Urothelium cell line (cell line): ENCODE measurements at regions not wholly inside any gene's neighbourhood (a gene's known extent, or its start where the extent isn't known, plus 50 kb on each side); places are given as distances from the start of the nearest gene placed in this dataset.

ENCODE experiments used
- DNase-seq: peaks from one replicate; pipeline ENCODE4 v3.0.0; 2011; ENCODE audit warnings: low spot score, mixed read lengths
- FAIRE-seq: peaks from 2 replicates; lab custom pipeline; 2011; peaks lifted over from hg19 to GRCh38; lab: Jason Lieb, UNC

DNA sequence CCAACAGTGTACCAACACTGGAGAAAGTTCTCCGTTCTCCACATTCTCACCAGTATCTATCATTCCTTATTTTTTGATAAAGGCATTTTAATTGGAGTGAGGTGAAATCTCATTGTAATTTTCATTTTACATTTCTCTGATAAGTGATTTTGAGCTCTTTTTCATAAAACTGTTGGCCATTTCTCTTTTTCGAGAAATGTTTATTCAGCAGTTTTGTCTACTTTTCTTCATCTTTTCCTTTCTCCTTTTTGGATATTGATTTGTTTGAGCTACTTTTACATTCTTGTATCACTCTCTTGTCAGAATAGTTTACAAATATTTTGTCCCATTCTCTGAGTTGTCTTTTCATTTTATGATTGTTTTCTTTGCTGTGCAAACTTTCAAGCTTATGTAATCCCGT lies 555.2 kb downstream of the COL12A1 start:
- DNase-seq: no peak
- FAIRE-seq: no peak

DNA sequence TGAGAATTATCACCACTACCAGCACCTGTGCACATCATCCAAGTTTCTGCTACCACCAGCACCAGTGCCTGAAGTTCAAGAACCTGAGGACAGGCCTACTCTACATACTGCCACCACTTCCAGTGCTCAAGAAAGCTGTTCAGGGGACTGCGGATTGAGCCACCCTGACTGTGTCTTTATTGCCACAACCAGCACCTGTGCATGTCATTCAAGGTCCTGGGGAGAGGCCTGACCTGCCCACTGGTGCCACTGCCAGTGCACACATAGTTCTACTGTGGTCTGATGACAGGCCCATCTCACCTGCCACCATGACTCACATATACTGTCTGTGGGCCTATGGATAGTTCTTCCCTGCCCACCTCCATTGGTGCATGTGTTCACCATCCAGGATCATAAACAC lies 559.4 kb downstream of the COL12A1 start:
- no peak for FAIRE-seq
- DNase-seq: no peak

DNA sequence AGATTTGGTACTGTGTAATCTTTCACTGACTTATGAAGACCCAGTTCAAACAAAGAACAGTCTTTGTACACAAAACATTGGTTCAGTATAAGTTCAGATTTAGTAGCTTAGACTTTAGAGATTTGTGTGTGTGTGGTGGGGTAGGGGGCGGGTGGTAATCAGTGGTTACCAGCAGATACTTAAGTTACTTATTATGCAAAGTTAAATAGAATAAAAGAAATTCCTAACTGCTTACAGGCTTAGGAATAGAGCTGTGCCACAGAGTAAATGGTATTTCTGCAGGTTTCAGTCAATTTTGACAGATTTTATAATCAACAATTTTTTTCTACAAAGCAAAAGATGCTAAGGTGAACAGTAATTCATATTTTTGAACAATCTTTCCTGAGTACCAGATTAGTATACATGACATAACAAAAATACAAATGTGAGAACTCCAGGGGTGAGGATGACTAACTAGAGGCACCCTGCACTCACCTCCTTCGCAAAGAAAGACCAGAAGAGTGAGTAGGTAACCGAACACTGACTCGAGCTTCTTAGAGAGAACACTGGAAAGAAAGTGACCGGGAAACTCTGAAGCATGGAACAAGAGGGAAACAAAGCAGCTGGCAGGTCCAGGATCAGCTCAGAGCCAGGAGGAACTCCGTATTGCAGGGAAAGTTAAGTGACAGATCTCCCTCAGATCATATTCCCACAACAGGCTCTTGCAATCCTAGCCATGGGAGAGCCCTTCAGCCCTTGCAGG lies 560.6 kb downstream of the COL12A1 start:
- no peak for FAIRE-seq
- DNase-seq: no peak

DNA sequence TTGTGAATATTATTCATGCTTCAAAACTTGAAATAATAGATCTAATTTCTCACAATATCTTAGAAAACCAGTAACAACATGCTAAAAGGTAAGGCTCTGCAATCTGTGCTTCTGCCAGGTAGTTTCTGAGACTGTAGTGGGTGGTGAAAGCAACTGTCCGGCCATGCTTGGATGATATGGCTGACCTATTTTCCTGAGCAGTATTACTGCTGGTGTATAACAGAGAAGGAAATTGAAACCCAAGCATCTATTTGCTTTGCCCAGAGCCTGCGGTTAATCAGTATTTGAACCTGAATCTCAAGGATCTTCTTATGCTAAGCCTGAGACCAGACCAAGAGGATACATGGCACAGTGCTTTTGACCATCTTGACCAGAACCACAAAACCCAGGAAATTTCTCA lies 563.8 kb downstream of the COL12A1 start:
- FAIRE-seq: no peak
- no peak for DNase-seq

DNA sequence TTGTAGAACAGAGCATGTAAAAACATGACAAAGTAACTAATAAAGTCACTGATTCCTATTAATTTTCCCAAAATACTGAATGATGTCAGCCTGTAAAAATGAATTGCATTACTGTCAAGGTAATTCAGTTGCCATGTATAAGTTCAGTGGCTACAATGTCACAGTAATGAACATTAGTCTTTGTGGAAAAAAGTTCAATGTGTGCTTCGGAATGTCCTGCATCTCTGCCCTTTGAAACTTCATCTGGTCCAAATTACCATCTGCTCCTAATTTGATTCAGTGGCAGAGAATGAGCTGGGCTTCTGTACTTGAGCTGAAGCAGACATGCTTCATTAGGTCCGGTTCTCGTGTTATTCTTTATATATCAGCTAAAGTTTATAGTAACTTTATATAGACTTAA lies 567.4 kb downstream of the COL12A1 start:
- FAIRE-seq (no peak), DNase-seq (no peak)

DNA sequence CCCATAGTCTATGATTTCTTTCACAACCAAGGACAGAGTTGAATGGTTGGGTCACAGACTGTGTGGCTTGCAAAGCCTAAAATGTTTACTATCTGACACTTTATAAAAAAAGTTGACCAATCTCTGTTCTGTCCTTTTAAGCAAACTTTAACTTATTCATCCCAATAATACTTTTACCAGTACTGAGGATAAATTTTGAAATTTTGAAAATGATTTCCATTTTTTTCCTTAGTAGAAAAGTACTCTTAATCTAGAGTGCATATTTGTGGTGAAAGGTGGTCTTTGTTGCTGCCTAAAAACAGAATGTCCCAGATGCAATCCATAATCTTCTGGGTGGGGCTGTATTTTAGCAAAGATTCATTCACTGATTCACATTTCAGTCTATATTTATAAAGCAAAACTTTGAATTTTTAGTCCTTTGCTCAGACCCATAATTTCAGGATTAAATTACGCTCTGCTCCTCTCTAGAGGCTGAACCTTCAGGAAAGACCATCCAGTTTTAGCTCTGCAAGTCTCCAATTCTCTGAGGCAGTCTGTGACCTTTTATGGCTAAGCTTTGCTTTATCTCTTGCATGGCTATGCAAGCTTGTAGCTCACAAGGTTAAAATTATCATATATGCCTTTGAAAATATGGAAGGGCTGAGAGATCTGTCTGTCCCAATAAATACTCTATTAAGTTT lies 573.5 kb downstream of the COL12A1 start:
- FAIRE-seq: no peak
- no peak for DNase-seq

DNA sequence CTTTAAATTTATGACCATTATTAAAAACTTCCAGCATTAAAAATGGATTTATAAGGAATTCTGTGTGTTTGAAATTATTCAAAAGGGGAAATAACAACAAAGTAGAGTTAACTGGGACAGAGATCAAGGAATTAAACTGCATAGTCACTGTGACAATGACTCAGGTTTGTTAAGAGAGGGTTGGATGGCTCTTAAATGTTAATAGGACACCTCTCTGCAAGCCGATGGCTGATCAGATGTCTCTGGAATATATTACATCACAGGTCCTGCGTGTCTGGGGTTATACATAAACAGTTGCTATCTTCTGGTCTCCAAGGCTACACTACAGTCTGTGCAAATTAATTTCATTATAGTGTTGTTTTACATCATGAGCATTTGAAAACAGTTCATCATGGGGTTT lies 574.3 kb downstream of the COL12A1 start:
- FAIRE-seq: no peak
- no peak for DNase-seq

DNA sequence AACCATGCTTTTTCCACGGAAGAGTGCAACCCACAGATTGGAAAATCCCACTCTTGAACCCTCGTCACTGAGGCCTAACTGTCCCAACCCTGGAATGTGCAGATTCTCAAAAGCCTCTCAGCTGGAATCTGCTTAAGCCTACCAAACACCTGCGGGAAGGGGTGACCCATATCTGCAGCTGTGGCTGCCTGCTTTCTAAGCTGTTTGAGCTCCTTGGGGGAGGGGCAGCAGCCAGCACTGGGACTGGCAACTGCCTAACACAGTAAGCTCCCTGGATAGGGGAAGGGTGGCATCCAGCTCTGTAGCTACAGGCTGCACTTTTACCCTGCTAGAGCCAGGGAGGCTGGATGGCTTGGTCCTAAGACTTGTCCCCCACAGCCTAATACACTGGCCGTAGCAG lies 579.6 kb downstream of the COL12A1 start:
- DNase-seq (no peak), FAIRE-seq (no peak)

DNA sequence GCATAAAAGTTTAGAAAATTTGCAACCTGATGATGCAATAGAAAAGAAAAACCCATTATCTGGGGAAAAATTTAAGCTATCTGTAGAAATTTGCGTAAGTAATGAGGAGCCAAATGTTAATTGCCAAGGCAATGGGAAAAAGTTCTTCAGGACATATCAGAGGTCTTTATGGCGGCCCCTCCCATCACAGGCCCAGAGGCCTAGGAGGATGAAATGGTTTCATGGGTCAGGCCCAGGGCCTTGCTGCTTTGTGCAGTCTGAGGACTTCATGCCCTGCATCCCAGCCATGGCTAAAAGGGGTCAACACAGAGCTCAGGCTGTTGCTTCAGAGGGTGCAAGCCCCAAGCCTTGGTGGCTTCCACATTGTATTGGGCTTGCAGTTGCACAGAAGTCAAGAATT lies 582.8 kb downstream of the COL12A1 start:
- FAIRE-seq (no peak), DNase-seq (no peak)

DNA sequence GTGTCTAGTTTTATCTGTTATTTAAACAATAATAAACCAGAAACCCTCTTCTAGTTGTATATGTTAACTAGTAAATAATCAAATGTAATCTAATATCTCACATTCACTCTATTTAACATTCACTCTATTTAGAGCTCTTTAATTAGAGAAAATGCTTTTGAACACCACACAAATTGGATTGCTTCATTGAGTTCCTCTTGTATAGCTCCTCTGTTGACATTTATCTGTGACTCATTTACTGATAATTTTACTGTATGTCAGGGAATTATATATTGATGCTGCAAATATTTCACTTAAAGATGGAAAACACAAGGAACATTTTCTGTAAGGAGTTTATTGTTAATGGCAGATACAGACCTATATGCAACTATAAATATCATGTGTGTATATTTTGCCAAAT lies 594.6 kb downstream of the COL12A1 start:
- no peak for DNase-seq
- FAIRE-seq: no peak

DNA sequence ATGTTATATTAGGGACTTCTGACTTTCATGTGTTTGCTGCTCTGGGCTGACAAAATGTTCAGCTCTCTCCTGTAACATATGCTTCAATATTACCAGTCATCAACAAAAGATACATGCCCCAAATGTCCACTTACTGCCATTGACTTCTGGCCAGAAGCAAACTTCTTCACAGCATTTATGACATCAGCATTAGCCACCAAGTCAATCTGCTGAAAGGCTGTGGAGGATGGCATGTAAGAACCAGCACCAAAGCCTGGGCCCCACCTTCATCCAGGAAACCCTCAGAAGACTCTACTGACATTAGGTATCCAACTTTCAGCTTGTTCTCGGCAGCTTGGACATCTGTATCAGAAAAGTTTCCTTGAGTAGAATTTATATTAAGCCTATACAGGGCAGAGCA lies 595.5 kb downstream of the COL12A1 start:
- DNase-seq (no peak), FAIRE-seq (no peak)

DNA sequence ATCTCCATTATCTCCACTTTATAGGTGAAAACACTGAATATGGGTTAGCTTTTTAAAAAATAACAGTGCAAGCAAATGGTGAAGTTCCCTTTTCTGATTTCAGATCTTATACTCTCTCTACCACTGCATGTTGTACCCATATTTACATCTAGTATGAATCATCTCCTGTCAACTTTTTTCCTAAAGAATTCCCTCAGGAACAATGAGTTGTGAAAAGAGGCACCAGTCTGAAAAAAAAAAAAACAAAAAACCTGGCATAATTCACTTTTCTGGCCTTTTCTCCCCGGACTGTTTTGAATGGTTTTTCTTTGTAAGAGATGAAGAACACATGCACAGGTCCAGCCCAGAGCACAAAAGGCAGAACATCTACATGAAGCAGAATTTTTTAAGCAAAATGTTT lies 596.0 kb downstream of the COL12A1 start:
- FAIRE-seq (no peak), DNase-seq (no peak)

DNA sequence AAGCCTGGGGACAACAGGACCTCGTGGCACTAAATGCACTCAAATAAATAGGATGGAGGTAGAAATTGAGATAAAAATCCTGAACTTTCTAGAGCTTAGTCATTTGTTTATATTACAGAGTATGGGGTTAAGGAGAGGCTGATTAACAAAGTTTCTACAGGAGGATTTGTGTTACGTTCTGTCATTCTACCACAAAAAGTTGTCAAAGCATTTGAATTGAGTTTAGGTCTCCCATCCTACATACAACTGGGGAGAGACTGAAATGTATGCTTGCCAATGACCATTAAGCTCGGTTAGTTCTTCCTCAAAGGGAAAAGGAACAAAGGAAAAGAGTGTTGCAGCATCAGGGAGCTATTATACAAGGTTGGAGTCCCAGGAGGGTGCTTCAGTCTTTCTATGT lies 597.9 kb downstream of the COL12A1 start:
- no peak for DNase-seq
- FAIRE-seq: no peak

DNA sequence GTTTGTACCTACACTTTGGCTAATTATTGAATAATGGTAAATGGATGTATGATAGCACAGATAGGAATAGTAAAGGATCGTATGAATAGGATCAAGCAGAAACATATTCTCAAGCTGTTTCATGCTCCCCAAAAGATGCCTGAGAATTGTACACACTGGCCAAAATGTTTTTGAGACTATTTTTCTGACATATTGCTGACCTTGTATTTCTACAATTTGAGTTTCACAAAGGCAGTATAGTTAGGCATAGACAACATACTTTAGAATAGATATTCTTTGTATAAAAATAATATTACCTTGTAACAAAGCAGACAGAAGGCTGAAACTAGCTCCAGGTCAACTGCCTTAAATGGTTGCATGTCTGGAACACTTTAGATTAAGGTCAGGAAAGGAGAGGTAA lies 598.4 kb downstream of the COL12A1 start:
- DNase-seq (no peak), FAIRE-seq (no peak)

DNA sequence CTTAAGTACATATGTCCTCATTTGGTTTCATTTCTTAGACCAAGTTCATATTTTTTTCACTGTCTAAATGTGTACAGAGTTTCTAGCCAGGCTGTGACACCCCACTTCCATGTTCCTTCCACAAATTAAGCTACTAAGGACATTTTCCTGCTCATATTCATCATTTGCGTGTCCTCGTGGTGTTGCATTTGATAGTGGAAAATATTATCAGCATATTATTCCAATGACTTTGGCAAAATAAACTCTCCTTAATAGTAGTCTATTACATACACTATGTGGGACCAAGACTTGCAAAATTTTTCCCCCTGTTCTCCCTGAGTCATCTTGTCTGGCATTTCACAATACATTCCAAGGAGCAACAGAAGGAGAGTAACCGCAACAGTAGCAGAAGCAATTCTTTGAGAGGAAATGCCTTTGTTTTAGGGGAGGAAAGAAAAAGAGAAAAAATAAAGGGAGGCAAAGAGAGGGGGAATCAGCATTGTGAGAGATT lies 599.2 kb downstream of the COL12A1 start:
- no peak for FAIRE-seq
- peak; percentile 60 for DNase-seq

DNA sequence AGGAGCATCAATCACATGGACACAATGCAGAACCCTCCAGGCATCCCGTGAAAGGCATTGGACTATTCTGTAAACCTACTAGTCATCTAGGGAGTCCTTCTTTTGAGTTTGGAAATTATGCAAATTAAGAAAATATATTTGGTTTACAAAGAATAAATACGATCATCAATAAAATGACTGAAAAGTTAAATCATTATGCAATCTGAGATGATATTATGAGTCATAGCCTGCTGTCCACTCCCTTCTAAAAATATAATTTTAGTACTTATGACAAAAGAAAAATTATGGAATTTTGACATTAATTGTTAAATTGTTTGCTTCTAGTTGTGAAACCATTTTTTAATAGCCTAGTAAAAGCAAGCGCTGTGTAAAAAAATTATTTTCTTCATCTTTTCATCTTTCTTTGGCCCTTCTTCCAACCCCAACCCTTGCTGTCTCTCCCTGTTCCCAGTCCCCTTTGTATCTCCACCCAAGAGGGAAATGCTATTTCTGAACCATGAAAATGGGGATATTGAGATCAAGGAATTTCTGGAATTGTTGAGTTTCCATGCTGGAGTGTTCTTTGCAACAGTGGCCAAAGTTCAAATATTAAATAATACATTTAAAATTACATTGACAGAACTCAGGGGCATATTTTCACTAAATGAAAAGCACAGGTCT lies 599.8 kb downstream of the COL12A1 start:
- FAIRE-seq (no peak), DNase-seq (no peak)

DNA sequence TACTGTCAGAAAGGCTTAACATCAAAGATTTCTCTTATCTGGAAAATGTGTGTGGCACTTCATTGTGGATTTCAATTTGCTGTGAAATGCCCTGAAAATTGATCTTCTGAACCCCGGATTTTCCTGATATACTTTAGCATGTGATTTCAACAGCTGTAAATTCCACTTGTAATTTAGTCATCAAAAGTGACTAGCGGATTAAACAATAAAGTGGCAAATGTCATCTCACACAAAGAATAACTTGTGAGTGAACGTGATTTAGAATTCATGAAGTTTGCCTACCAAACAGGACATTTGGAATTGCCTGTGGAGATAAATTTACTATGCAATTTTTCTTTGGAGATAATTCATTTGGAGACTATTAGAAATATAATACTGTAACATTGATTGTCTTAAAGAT lies 601.6 kb downstream of the COL12A1 start:
- FAIRE-seq (no peak), DNase-seq (no peak)

DNA sequence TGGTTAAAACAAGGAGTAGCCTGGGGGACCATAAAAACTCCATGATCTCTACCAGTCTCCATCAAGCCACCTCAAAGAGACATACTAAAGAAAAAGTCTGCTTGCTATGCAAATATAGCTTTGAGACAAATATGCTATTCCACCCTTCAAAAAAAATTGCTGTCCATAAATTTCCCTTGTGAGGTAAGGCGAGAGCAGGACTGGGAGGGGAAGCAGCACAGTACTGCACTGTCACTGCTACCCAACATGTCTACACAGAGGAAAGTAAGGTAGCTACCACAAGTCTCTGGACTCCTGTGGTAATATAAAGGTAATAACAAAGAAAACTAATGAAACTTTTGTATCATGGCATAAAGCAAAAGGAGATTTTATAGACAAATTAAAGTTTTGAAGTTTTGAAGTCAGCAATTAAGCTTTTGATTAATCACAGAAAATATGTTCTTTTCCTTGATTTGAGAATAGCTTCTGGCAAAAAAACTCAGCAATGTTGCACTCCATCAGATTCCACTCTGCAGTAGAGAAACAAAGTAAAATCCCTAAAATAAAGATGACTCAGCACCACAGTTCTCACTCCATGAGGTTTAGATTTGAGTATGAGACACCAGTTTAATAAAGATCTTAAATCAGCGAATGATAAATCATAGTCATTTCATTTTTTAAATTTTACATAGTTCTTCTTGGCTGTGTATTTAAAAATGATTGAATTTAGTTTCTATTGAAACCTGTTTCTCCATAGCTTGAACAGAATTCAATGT lies 602.4 kb downstream of the COL12A1 start:
- FAIRE-seq: no peak
- DNase-seq: no peak

DNA sequence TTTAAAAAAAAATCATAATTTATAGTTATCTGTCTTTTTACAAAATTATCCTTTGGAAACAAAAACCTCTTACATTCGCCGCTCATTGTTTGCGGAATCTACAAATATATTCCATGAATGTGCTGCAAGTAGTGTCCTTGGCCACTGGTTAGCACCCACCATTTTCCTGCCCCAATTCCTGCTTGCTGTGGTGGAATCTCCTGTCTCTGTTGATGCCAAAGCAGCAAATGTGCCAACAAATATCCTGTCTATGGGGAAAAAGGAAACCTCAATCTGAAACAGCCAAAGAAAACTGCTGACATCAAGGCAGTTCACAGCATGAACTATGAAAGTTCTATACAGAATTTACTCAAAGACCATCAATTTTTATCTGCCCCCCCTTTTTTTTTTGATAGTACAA lies 603.6 kb downstream of the COL12A1 start:
- no peak for DNase-seq
- FAIRE-seq: no peak

DNA sequence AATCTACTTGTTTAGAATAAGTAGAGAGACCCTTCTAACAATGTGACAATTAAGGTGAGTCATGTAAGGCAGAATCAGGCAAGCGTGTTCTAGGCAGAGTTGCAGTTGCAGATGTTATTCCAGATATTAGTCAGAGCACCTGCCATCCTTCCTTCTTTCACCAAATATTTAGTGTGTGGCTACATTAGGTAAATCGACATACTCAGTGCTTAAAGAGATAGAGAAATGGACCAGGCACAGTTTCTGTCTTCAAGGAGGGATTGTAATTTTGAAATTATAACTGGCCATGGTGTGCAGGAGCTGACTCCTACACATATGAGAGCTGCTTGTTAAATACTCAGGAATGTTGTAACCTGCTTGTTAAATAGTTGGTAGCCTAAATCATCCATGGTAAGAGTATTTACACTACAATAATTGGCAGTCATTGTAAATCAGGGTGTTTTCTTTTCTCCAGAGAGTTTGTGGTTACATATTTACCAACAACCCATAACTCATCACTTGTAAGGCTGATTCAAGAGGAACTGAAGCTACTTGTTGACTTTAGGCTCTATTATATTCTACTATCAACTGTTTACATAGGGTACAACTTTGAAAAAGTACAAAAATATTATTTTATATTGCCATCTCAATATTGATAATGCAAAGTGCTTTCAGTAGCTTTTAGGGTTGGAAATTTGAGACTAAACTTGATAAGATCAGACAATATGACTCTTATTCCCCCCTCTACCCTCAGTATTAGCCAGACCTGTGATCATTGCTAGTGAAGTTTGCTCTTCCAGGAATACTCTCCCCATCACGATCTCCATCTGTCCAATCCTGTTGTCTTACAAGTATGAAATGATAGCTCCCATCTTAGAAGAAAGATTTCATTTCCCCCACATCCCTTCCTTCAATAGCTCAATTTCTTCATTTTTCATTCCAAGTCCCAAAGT lies 607.1 kb downstream of the COL12A1 start:
- peak; percentile 46 for DNase-seq
- no peak for FAIRE-seq
